ENCODE measurements at regions not wholly inside any gene's neighbourhood (a gene's known extent, or its start where the extent isn't known, plus 50 kb on each side); places are given as distances from the start of the nearest gene placed in this dataset.

- no peaks in the 10 kb centered on the region for H3K36me3 ChIP-seq
- no peak for DNase-seq
- TF ChIP-seq POLR2AphosphoS5 (IDR thresholded peaks at IDR 0.05) (no peak), POLR2A (IDR thresholded peaks at IDR 0.05) (no peak), EP300 (IDR thresholded peaks at IDR 0.05) (no peak), CTCF (IDR thresholded peaks at IDR 0.05) (no peak)
- H3K27me3 ChIP-seq, result no peaks in the 10 kb centered on the region
- no peaks in the 10 kb centered on the region for H3K4me1 ChIP-seq
- no peak overlapping the region for H3K27ac ChIP-seq
- H3K9me3 ChIP-seq, result no peaks in the 10 kb centered on the region
- WGBS, 2 donors, result 18 to 72% methylated on average over 3 of the region's 3 CpGs
- H3K4me3 ChIP-seq, result no peak overlapping the region
- intact Hi-C loops (cut with DNase I), result no loop called here
These were observed 238.8 kb upstream of the NOX3 start for GRCh38 chr6:155694419-155694790.

GRCh38 chr6:155693573-155694418 is 238.2 kb upstream of the NOX3 start:
- H3K9me3 ChIP-seq, result no peaks in the 10 kb centered on the region
- H3K36me3 ChIP-seq, result no peaks in the 10 kb centered on the region
- TF ChIP-seq POLR2A (IDR thresholded peaks at IDR 0.05) (no peak), CTCF (IDR thresholded peaks at IDR 0.05) (no peak), EP300 (IDR thresholded peaks at IDR 0.05) (no peak), POLR2AphosphoS5 (IDR thresholded peaks at IDR 0.05) (no peak)
- no peaks in the 10 kb centered on the region for H3K4me1 ChIP-seq
- H3K27ac ChIP-seq, result no peak overlapping the region
- DNase-seq, result no peak
- no peak overlapping the region for H3K4me3 ChIP-seq
- no peaks in the 10 kb centered on the region for H3K27me3 ChIP-seq
- 18 to 62% methylated on average over 10 of the region's 10 CpGs for WGBS, 2 donors
- intact Hi-C loops (cut with DNase I), result no loop called here

- no peaks in the 10 kb centered on the region for H3K36me3 ChIP-seq
- H3K4me3 ChIP-seq, result no peak overlapping the region
- H3K27ac ChIP-seq, result no peak overlapping the region
- H3K27me3 ChIP-seq, result no peaks in the 10 kb centered on the region
- no peak for TF ChIP-seq CTCF (IDR thresholded peaks at IDR 0.05)
- TF ChIP-seq EP300 (IDR thresholded peaks at IDR 0.05), result no peak
- TF ChIP-seq POLR2A (IDR thresholded peaks at IDR 0.05), result no peak
- no peak for TF ChIP-seq POLR2AphosphoS5 (IDR thresholded peaks at IDR 0.05)
- intact Hi-C loops (cut with DNase I), result no loop called here
- H3K9me3 ChIP-seq, result no peaks in the 10 kb centered on the region
- no peaks in the 10 kb centered on the region for H3K4me1 ChIP-seq
- DNase-seq, result no peak
- WGBS, 2 donors, result 75 to 86% methylated on average over 3 of the region's 3 CpGs
These were observed 235.2 kb upstream of the NOX3 start for GRCh38 chr6:155690820-155691219.

- no peak overlapping the region for H3K4me3 ChIP-seq
- intact Hi-C loops (cut with DNase I), result no loop called here
- 88 to 92% methylated on average over 6 of the region's 6 CpGs for WGBS, 2 donors
- no peaks in the 10 kb centered on the region for H3K27me3 ChIP-seq
- no peaks in the 10 kb centered on the region for H3K36me3 ChIP-seq
- DNase-seq, result no peak
- TF ChIP-seq POLR2A (IDR thresholded peaks at IDR 0.05), result no peak
- TF ChIP-seq EP300 (IDR thresholded peaks at IDR 0.05), result no peak
- TF ChIP-seq POLR2AphosphoS5 (IDR thresholded peaks at IDR 0.05), result no peak
- TF ChIP-seq CTCF (IDR thresholded peaks at IDR 0.05), result no peak
- H3K27ac ChIP-seq, result no peak overlapping the region
- no peaks in the 10 kb centered on the region for H3K9me3 ChIP-seq
- no peaks in the 10 kb centered on the region for H3K4me1 ChIP-seq
These were observed 232.0 kb upstream of the NOX3 start for GRCh38 chr6:155687645-155688044.

All from sigmoid colon (tissue), 6 donors.